ENCODE measurements at regions not wholly inside any gene's neighbourhood (a gene's known extent, or its start where the extent isn't known, plus 50 kb on each side); places are given as distances from the start of the nearest gene placed in this dataset.

DNA sequence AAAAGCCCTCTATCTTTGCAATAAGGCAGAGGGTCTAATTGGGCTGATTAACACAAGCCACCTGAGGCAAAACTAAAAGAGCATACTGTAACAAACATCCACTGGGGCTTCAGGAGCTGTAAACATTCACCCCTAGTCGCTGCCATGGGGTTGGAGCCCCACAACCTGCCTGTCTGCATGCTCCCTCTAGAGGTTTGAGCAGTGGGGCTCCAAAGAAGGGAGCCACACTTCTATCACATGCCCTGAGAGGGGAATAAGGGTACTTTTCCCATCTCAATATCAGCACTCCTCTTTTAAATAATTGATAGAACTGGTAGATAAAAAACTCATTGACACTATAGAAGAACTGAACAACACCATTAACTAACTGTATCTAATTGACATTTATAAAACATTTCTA, 130.1 kb upstream of the COX10 start:
- TF ChIP-seq TCF7L2 (IDR thresholded peaks at IDR 0.05; ENCODE audit: low read depth, low read length) (no peak), SIN3A (IDR thresholded peaks at IDR 0.05; ENCODE audit: borderline replicate concordance, insufficient read depth, low read depth, low read length) (no peak), POLR2AphosphoS5 (IDR thresholded peaks at IDR 0.05; ENCODE audit: low read depth, low read length) (no peak), CTCF (IDR thresholded peaks at IDR 0.05) (no peak)
- TF ChIP-seq, protein P1, sequence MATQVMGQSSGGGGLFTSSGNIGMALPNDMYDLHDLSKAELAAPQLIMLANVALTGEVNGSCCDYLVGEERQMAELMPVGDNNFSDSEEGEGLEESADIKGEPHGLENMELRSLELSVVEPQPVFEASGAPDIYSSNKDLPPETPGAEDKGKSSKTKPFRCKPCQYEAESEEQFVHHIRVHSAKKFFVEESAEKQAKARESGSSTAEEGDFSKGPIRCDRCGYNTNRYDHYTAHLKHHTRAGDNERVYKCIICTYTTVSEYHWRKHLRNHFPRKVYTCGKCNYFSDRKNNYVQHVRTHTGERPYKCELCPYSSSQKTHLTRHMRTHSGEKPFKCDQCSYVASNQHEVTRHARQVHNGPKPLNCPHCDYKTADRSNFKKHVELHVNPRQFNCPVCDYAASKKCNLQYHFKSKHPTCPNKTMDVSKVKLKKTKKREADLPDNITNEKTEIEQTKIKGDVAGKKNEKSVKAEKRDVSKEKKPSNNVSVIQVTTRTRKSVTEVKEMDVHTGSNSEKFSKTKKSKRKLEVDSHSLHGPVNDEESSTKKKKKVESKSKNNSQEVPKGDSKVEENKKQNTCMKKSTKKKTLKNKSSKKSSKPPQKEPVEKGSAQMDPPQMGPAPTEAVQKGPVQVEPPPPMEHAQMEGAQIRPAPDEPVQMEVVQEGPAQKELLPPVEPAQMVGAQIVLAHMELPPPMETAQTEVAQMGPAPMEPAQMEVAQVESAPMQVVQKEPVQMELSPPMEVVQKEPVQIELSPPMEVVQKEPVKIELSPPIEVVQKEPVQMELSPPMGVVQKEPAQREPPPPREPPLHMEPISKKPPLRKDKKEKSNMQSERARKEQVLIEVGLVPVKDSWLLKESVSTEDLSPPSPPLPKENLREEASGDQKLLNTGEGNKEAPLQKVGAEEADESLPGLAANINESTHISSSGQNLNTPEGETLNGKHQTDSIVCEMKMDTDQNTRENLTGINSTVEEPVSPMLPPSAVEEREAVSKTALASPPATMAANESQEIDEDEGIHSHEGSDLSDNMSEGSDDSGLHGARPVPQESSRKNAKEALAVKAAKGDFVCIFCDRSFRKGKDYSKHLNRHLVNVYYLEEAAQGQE (IDR thresholded peaks at IDR 0.05; ENCODE audit: insufficient read depth in 1 of 2, low read depth in 2 of 2, low read length in 1 of 2): no peak
- DNase-seq (ENCODE audit: low read depth, low spot score) (no peak), ATAC-seq (no peak)
- Histone ChIP-seq H3K36me3 (ENCODE audit: control insufficient read depth, insufficient read depth, low read length) (no peaks in the 10 kb centered on the region), H3K9me3 (ENCODE audit: control insufficient read depth, insufficient read depth, low read depth, low read length) (no peaks in the 10 kb centered on the region), H3K4me3 (ENCODE audit: low read depth in 2 of 2, low read length in 2 of 2) (no peak overlapping the region), H3K27me3 (ENCODE audit: control insufficient read depth, insufficient read depth, low read length) (no peaks in the 10 kb centered on the region), H3K27ac (ENCODE audit: low read length) (no peak overlapping the region), H3K4me1 (ENCODE audit: control insufficient read depth, insufficient read depth, low read length) (no peaks in the 10 kb centered on the region)
- ChIA-PET CTCF (no interaction called here), POLR2A (no interaction called here)
- BruUV-seq (replicated peaks): no TSS peak
- intact Hi-C loops (cut with micrococcal nuclease; ENCODE audit: unreplicated experiment): no loop called here
- in situ Hi-C loops (cut with HindIII; ENCODE audit: low pct_unique_long_range_greater_than_20kb, low sequenced_read_pairs): no loop called here

DNA sequence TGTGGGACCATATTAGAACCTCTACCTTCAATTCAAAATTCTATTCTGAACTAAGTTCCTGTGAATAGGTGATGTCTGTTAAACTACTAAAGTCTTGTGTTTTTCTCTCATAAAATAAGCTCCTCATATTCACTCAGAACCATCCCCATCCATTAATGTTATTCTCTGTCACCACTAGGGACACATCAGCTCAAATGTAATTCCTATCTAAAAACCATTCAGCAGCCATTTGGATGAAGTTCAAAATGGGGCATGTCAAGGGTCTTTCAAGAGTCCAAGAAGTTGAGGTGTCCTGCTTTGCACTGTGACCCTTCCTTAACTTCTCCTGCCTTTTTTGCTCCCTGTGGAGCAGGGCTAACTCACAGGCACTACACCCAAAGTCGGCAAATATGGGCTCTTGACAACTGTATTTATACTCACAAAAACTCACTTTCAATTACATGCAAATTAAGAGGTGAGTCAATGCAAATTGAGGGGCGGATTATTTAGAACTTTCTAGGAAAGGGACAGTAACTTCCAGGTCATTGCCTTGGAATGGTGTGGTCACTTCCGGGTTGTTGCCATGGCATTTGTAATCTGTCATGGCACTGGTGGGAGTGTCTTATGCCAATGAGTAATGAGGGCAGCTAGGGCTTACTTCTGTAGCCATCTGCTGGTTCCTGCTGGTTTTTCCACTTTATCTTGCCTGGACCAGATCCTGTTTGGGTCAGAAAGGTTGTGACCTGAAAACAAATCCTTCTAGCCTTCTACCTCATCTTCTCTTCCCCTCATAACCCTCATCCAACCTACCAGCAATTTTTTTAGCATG, 128.2 kb upstream of the COX10 start:
- Histone ChIP-seq H3K27me3 (ENCODE audit: control insufficient read depth, insufficient read depth, low read length) (no peaks in the 10 kb centered on the region), H3K4me1 (ENCODE audit: control insufficient read depth, insufficient read depth, low read length) (no peaks in the 10 kb centered on the region), H3K9me3 (ENCODE audit: control insufficient read depth, insufficient read depth, low read depth, low read length) (no peaks in the 10 kb centered on the region), H3K4me3 (ENCODE audit: low read depth in 2 of 2, low read length in 2 of 2) (no peak overlapping the region), H3K36me3 (ENCODE audit: control insufficient read depth, insufficient read depth, low read length) (no peaks in the 10 kb centered on the region), H3K27ac (ENCODE audit: low read length) (no peak overlapping the region)
- no TSS peak for BruUV-seq (replicated peaks)
- ATAC-seq (no peak), DNase-seq (ENCODE audit: low read depth, low spot score) (no peak)
- no peak for TF ChIP-seq CTCF (IDR thresholded peaks at IDR 0.05)
- TF ChIP-seq TCF7L2 (IDR thresholded peaks at IDR 0.05; ENCODE audit: low read depth, low read length): no peak
- intact Hi-C loops (cut with micrococcal nuclease; ENCODE audit: unreplicated experiment): no loop called here
- ChIA-PET POLR2A (interaction anchor here (0.7 kb wide), 1 partner anchor 56 kb away, joined by 4 read pairs; no protein-coding TSS in a partner anchor), CTCF (no interaction called here)
- in situ Hi-C loops (cut with HindIII; ENCODE audit: low pct_unique_long_range_greater_than_20kb, low sequenced_read_pairs): no loop called here
